SH-SY5Y (cell line): ENCODE measurements at regions not wholly inside any gene's neighbourhood (a gene's known extent, or its start where the extent isn't known, plus 50 kb on each side); places are given as distances from the start of the nearest gene placed in this dataset.

Experiments used
- GATA2 ChIP-seq: IDR thresholded peaks from 2 replicates; pipeline ENCODE4 v1.6.1; 2011; ENCODE audit warnings: mild to moderate bottlenecking, low read depth, low read length
- GATA3 ChIP-seq: IDR thresholded peaks from 2 replicates; pipeline ENCODE4 v1.6.1; 2011; ENCODE audit warnings: low read depth, mild to moderate bottlenecking, low read length, moderate library complexity

DNA sequence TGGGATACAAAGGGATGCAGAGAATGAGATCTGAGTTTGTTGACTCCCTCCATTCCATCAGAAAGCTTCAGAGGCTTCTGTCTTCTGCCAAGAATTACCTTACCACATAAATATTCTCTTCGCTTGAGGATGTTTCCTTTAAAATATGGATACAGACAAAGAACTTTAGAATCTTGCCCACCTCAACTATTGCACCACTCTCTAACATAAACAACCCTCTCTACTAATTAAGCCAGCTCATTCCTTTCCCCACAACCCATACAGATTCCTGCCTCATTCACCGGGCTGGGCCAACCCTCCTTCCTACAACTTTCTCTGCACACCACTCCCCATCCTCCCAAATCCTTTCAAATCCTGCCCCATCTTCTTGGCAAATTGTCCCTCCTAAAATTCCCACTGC lies 315.8 kb downstream of the RAB28 start:
- no peak for TF ChIP-seq GATA2
- TF ChIP-seq GATA3: no peak
